Lower leg skin (tissue), 4 donors: ENCODE measurements at regions not wholly inside any gene's neighbourhood (a gene's known extent, or its start where the extent isn't known, plus 50 kb on each side); places are given as distances from the start of the nearest gene placed in this dataset.

ENCODE experiments used
- DNase-seq, 2 donors: peaks; one replicate each; pipeline ENCODE4 v3.0.0-alpha.2; 2019; ENCODE audit warnings: low spot score in 2 of 2
- H3K4me3 ChIP-seq: fragments of 200-600 bp; sonication (generic); 2 replicates; pipeline ENCODE4 v1.5.1; 2017; ENCODE audit warnings: mild to moderate bottlenecking, low read depth; ENCODE audit not compliant: poor library complexity, severe bottlenecking
- POLR2A ChIP-seq, 2 donors: fragments of 450-650 bp; IDR thresholded peaks; one replicate each; pipeline ENCODE4 v1.6.1; 2016 to 2017; ENCODE audit warnings: antibody characterized with exemption in 2 of 2, mild to moderate bottlenecking in 1 of 2, moderate library complexity in 1 of 2
- WGBS, 2 donors: methylation state at CpG; one replicate each; pipeline ENCODE4 v1.1.5; 2018; 5-methylcytosine and 5-hydroxymethylcytosine counted together
- intact Hi-C: fragments of 100-400 bp; cut with DNase I; formaldehyde crosslinking; loops from one replicate; pipeline ENCODE4 v1.15.0; 2023; ENCODE audit warnings: low total_unique reads
- TF ChIP-seq, protein P1 (sequence below), 3 donors: fragments of 450-650 bp; IDR thresholded peaks; one replicate each; pipeline ENCODE4 v1.5.1; 2016; ENCODE audit warnings: antibody characterized with exemption in 3 of 3, mild to moderate bottlenecking in 3 of 3, moderate library complexity in 2 of 3

DNA sequence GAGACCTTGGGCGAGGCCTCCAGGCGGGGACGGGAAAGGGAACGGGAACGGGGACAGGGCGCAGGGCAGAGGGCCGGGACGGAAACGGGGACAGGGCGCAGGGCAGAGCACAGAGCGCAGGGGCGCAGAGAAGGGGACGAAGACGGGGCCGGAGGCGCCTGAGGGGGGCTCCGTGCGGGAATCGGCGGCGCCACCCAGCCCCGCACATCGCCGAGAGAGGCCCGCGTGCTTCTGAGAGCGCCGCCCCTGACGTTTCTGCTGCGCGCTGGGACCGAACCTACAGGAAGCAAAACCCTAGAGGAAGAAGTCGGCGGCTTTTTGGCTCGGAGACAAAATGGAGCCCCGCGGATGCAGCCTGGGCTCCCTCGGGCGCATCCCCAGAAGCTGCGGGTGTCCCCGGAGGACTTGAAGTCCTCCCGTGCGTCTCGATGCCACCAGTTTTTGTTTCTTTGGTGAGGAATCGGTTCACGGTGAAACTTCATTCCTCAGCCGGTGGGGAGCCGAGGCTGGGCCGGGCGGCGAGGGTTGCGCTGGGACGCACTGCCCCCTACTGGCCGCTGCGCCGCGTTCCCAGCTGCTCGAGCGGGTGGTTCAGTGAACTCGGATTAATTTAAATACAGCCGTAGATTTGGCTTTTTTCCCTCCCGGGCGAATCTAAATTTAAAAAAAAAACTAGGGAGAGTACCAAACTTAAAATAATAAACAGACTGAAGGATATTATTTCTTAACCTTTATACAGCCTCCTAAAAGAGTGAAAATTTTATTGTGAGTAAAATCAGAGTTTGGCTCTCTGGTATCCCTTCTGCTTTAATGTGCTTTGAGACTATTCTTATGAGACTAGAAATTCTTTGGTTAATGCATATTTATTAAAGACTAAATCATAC lies 350.0 kb upstream of the ARGLU1 start:
- TF ChIP-seq, protein P1, sequence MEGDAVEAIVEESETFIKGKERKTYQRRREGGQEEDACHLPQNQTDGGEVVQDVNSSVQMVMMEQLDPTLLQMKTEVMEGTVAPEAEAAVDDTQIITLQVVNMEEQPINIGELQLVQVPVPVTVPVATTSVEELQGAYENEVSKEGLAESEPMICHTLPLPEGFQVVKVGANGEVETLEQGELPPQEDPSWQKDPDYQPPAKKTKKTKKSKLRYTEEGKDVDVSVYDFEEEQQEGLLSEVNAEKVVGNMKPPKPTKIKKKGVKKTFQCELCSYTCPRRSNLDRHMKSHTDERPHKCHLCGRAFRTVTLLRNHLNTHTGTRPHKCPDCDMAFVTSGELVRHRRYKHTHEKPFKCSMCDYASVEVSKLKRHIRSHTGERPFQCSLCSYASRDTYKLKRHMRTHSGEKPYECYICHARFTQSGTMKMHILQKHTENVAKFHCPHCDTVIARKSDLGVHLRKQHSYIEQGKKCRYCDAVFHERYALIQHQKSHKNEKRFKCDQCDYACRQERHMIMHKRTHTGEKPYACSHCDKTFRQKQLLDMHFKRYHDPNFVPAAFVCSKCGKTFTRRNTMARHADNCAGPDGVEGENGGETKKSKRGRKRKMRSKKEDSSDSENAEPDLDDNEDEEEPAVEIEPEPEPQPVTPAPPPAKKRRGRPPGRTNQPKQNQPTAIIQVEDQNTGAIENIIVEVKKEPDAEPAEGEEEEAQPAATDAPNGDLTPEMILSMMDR (IDR thresholded peaks at IDR 0.05): peak in 1 of 3 donors; percentile 44
- TF ChIP-seq POLR2A (IDR thresholded peaks at IDR 0.05): no peak
- peak overlapping the region; percentile 34 for H3K4me3 ChIP-seq
- WGBS, 2 donors: 0 to 1% methylated on average over 46 to 63 of the region's 63 CpGs
- peak; percentile 52 to 95 for DNase-seq
- intact Hi-C loops: no loop called here

DNA sequence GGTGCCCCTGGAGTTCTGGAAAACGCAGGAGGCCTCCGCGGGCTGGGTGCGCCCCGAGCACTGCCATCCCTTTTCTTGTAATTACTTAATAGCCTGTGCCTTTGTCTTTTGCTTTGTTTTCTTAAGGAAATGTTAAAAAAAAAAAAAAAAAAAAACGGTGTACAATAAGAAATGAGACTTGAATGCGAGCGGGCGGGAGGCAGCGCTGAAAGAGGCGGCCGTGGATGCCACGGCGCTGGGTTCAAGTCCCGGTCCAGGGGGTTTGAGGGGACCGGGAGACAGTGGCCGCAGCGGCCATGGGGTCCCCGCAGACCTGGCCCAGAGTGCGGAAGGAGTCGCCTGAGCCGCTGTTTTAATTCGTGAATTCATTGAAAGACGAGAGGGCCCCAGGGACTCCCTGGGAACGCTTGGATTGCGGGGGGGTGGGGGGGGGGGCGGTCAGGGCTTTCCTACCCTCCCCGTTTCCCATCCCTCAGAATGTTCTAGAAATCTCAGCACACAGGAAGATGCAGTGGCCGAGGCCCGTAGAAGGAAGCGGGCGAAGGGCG lies 349.2 kb upstream of the ARGLU1 start:
- TF ChIP-seq, protein P1 (IDR thresholded peaks at IDR 0.05): no peak
- no peak for DNase-seq
- WGBS, 2 donors: 48 to 53% methylated on average over 32 to 33 of the region's 33 CpGs
- peak overlapping the region; percentile 34 for H3K4me3 ChIP-seq
- intact Hi-C loops: no loop called here

DNA sequence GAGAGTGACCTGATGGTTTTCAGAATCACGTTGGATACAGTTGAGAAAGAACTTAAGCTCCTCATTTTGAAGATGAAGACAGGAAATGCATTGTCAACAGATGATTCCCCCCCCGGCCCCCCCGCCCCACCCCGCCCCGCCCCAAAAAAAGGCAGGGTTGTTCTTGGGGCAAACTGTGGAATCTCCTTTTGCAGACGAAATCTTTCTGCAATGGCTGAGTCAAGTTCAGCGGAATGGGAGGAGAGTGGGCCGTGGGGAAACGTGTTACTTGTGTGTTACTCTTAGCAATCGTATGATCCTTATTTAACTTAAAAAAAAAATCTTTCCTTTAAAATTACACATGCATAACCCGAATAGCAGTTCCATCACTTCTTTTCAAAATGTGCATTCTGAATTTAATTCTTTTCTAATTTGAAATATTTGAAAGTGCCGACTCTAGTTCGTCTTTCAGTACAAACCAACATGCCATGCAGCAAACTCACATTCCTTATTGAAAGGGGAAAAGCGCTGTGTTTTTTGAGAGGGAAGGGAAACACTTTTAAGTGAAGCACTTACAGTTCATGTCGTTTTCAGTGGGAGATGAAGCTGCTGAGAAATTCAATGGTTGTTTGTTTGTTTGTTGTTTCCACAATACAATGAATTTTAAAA lies 348.5 kb upstream of the ARGLU1 start:
- 50 to 71% methylated on average over 14 to 15 of the region's 15 CpGs for WGBS, 2 donors
- TF ChIP-seq, protein P1 (IDR thresholded peaks at IDR 0.05): no peak
- no peak for TF ChIP-seq POLR2A (IDR thresholded peaks at IDR 0.05)
- H3K4me3 ChIP-seq: no peak overlapping the region
- DNase-seq: no peak
- intact Hi-C loops: no loop called here

DNA sequence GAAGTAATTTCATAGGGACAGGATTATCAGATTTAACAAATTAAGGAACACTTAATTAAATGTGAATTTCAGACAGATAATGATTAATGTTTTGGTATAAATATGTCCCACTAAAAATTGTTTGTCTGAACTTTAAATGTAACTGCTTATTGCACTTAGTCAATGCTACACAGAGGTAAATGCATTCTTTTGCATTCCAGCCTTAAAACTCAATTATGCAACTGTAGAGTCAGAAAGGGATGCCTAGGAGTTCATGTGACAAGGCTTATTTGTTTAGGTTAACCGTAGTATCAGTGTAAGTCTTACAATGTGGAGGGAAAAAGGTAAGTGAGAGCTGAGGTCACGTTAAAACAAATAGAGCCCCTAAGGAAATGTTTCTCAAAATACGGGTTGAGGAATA lies 347.2 kb upstream of the ARGLU1 start:
- intact Hi-C loops: no loop called here
- TF ChIP-seq, protein P1 (IDR thresholded peaks at IDR 0.05): no peak
- TF ChIP-seq POLR2A (IDR thresholded peaks at IDR 0.05): no peak
- 78 to 79% methylated on average over 3 of the region's 3 CpGs for WGBS, 2 donors
- no peak for DNase-seq
- no peak overlapping the region for H3K4me3 ChIP-seq

DNA sequence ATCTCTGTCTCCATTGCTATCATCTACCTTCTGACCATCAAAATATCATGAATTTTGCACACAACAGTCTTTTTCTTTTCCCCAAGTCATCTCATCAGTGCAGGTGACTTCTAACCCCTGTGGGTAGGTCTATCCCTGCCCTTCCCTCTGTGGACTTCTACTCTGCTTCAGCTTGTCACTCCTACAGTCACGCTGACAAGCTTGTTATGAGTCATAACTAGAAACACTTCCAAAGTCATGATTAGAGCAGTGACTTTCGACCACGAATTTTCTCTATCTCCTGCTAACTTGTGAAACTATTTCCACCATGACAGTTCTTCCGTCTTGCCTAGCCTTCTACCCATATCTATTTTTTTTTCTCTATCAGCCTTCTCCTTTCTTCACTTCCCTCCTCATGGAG lies 343.7 kb upstream of the ARGLU1 start:
- no peak for DNase-seq
- TF ChIP-seq, protein P1 (IDR thresholded peaks at IDR 0.05): no peak
- no peak overlapping the region for H3K4me3 ChIP-seq
- intact Hi-C loops: no loop called here
- 41 to 51% methylated on average over 4 of the region's 4 CpGs for WGBS, 2 donors
